Ishikawa (cell line): ENCODE measurements at regions not wholly inside any gene's neighbourhood (a gene's known extent, or its start where the extent isn't known, plus 50 kb on each side); places are given as distances from the start of the nearest gene placed in this dataset.

ENCODE experiments used
- CEBPB ChIP-seq: IDR thresholded peaks from 2 replicates; pipeline ENCODE4 v1.6.1; 2012
- CREB1 ChIP-seq: IDR thresholded peaks from 2 replicates; pipeline ENCODE4 v1.6.1; 2012; ENCODE audit warnings: low read depth
- EGR1 ChIP-seq: IDR thresholded peaks from 2 replicates; pipeline ENCODE4 v1.6.1; 2012
- EP300 ChIP-seq: IDR thresholded peaks from 2 replicates; pipeline ENCODE4 v1.6.1; 2012; ENCODE audit warnings: borderline replicate concordance
- FOXM1 ChIP-seq: IDR thresholded peaks from 2 replicates; pipeline ENCODE4 v1.6.1; 2012; ENCODE audit warnings: low read depth, borderline replicate concordance
- MAX ChIP-seq: IDR thresholded peaks from 2 replicates; pipeline ENCODE4 v1.6.1; 2012
- NFIC ChIP-seq: IDR thresholded peaks from 2 replicates; pipeline ENCODE4 v1.6.1; 2012
- RAD21 ChIP-seq: IDR thresholded peaks from 2 replicates; pipeline ENCODE4 v1.6.1; 2012; ENCODE audit warnings: low read depth
- REST ChIP-seq: IDR thresholded peaks from 2 replicates; pipeline ENCODE4 v1.6.1; 2012; ENCODE audit warnings: low read depth, mild to moderate bottlenecking
- TAF1 ChIP-seq: IDR thresholded peaks from 2 replicates; pipeline ENCODE4 v1.6.1; 2012; ENCODE audit warnings: low read depth, mild to moderate bottlenecking
- TCF12 ChIP-seq: IDR thresholded peaks from 2 replicates; pipeline ENCODE4 v1.6.1; 2012; ENCODE audit warnings: low read depth
- TEAD4 ChIP-seq: IDR thresholded peaks from 2 replicates; pipeline ENCODE4 v1.6.1; 2012
- USF1 ChIP-seq: IDR thresholded peaks from 2 replicates; pipeline ENCODE4 v1.6.1; 2012
- YY1 ChIP-seq: IDR thresholded peaks from 2 replicates; pipeline ENCODE4 v1.6.1; 2012; ENCODE audit warnings: low read depth
- ZBTB7A ChIP-seq: IDR thresholded peaks from 2 replicates; pipeline ENCODE4 v1.6.1; 2012; ENCODE audit warnings: low read depth

DNA sequence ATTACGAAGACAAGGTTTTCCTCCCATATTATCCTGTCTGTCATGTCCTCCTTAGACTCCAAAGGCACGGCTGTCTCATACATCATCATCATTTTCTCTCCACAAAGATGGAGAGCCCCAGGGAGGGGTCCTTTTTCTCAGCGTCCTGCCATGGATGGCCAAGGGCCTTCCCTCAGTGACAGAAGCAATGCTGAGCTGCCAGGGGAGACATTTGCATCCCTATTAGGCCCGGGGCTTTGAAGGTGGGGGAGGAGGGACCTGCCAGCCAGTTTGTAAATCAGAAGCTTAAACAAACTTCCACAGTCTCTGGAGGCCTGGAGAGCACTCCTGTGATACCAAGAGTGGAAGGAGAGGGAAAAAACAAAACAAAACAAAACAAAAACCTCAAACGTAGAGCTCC, 112.4 kb upstream of the ADO start:
- TF ChIP-seq CEBPB = no peak
- no peak for TF ChIP-seq REST
- TF ChIP-seq FOXM1 = no peak
- no peak for TF ChIP-seq USF1
- TF ChIP-seq EP300 = no peak
- TF ChIP-seq MAX = no peak
- TF ChIP-seq TAF1 = no peak
- TF ChIP-seq TEAD4 = no peak

DNA sequence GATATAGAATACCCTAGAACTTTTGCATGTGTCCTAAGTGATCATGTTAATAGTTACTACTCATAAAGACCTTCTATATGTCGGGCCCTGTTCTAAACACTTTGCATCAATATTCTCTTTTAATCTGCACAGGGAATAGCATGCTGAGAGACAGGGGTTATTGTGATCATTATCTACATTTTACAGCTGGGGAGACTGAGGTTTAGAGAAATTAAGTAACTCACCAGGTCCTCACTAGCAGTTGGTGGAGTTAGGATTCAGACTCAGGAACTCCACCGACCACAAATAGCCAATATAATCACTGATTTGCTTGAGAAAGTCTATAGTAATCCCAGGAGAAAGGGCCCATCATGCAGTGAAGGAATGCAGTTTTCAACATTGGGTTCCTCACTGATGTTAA, 111.2 kb upstream of the ADO start:
- TF ChIP-seq FOXM1 = no peak
- TF ChIP-seq EGR1 = no peak
- TF ChIP-seq NFIC = no peak
- no peak for TF ChIP-seq CREB1
- TF ChIP-seq TEAD4 = no peak
- TF ChIP-seq CEBPB = no peak
- no peak for TF ChIP-seq USF1
- no peak for TF ChIP-seq REST
- TF ChIP-seq EP300 = no peak
- no peak for TF ChIP-seq ZBTB7A
- no peak for TF ChIP-seq MAX
- no peak for TF ChIP-seq YY1
- no peak for TF ChIP-seq RAD21

DNA sequence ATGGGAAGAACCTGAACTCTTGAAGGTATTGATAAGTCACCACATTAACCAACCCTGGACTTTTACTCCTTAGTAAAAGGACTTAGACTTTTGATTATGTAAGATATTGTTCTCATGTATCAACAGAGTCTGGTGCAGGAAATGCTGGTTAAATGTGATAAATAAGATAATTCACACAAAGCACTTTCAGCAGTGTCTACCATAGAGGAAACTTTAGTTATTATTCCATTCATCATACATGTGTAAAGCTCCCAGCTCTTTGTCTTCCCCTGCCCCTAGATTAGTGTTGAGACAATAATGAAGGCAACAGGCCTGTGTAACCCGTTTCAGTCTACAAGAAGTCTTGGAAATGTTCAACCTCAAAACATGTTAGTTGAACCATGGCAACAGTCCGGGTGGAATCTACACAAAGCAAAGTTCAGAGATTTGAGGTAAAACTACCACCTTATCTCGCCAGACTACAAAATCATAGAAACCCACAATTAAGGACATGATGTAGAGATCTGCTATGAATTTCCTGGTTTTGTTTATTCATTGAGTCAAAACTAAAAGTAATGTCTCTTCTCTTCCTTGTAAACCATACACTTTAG, 109.9 kb upstream of the ADO start:
- no peak for TF ChIP-seq EP300
- TF ChIP-seq MAX = no peak
- TF ChIP-seq ZBTB7A = no peak
- no peak for TF ChIP-seq TCF12
- no peak for TF ChIP-seq TEAD4

DNA sequence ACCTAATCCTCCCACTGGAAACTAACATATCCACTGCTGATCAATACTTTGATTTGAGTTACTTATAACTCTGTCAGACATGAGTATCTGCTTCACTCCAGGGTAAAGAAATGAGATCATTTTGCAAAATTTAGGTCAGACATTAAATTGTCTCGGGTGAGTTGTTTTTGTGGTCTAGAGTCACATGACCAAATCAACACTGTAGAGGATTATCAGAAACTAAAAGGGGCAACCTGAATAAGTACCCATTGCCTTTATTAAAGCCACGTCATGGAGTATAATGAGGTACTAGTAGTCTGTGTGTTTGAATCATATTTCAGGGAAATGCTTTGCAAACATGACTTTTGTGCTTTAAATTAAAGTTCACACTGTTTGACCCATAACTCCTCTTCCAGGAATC, 107.7 kb upstream of the ADO start:
- no peak for TF ChIP-seq FOXM1
- TF ChIP-seq MAX = no peak
- no peak for TF ChIP-seq REST
- TF ChIP-seq CREB1 = no peak
- TF ChIP-seq EGR1 = no peak
- TF ChIP-seq NFIC = no peak
- TF ChIP-seq EP300 = no peak
- TF ChIP-seq TAF1 = no peak
- TF ChIP-seq RAD21 = no peak
- TF ChIP-seq YY1 = no peak
- no peak for TF ChIP-seq ZBTB7A
- no peak for TF ChIP-seq TEAD4
- no peak for TF ChIP-seq TCF12
- no peak for TF ChIP-seq USF1
- no peak for TF ChIP-seq CEBPB
